ENCODE measurements at regions not wholly inside any gene's neighbourhood (a gene's known extent, or its start where the extent isn't known, plus 50 kb on each side); places are given as distances from the start of the nearest gene placed in this dataset.

GRCh38 chr1:29504709-29505410 is 268.5 kb downstream of the PTPRU start:
- TF ChIP-seq CTCF (IDR thresholded peaks at IDR 0.05) (no peak), POLR2A (IDR thresholded peaks at IDR 0.05; ENCODE audit: low read depth) (no peak), POLR2AphosphoS5 (IDR thresholded peaks at IDR 0.05) (no peak), EP300 (IDR thresholded peaks at IDR 0.05) (no peak)

Data from esophagus muscularis mucosa (tissue), 4 donors.